ENCODE measurements at regions not wholly inside any gene's neighbourhood (a gene's known extent, or its start where the extent isn't known, plus 50 kb on each side); places are given as distances from the start of the nearest gene placed in this dataset.

DNA sequence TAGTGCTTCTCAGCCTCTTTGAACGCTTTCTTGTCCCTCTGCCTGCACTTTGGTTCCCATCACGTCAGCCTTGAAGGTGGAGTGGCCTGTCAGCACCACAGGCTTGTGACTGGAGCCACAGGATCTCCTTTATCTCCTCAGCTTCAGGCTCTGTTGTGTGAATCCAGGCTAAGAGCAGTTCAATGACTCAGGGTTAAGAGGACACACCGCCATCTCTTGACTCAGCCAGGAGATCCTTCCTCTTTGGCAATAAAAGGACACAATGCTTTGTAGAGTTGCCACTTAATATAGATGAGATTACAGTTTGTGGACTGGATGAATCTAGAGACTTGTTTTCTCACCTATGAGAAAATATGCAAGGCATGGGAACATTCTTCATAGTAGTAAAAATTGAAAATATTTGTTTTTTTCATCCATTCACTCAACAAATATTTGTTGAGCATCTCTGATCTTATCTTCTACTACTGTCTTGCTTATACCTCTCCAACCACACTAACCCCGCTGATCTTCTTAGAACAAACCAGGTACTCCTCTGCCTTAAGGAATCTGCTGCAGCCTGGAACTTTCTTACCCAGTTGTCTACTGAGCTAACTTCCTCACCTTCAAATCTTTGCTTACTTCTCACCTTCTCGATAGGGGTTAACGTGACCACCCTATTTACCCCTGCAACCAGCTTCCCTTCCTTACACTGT, 62.3 kb downstream of the UCHL1 start:
- DNase-seq: no peak

DNA sequence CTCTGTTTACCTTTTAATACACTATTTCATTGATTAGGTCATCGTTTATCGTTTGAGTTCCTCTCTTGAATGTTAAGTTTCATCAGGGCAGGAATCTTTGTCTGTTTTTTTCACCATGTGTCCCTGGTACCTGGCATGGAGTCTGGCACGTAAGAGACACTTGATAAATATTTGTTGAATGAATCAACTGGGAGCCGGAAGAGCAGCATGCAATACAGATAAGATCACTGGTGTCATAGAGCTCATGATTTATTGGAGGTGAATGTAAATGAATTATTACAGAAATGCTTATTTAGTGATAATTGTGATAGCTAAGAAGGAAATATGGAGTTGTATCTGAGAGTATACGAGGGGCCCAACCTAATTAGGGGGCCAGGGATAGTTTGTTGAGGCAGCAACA, 62.8 kb downstream of the UCHL1 start:
- DNase-seq: no peak

DNA sequence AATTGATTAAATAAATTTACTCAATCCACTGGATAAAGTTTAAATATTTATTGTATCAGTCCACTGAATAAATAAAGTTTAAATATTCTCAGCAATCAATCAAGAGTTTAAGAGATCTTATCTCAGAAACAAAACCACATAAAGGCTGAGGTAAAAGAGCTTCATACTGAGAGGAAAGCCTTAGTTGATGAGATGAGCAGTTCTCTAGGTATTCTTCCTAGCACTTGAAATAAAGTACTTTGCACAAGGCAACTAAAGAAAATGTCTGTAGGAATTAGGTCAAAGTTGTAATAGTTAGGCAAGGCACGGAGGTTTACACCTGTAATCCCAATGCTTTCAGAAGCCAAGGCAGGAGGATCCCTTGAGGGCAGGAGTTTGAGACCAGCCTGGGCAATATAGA, 63.5 kb downstream of the UCHL1 start:
- no peak for DNase-seq

DNA sequence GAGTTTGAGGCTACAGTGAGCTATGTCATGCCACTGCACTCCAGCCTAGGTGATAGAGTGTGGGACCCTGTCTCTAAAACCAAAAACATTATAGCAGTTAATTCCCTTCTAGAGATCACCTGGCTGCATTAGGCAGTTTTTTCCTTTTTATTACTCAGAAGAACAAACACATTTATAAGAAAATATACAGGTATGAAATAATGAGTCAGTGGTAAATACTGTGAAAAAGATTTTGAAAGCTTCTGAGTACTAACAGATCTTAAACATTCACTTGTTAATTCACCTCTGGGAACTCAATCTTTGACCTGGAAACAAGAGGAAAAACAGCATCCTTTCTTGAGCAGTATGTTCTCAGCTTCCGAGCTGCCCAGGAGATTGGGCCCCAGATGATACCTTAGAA, 64.1 kb downstream of the UCHL1 start:
- no peak for DNase-seq

DNA sequence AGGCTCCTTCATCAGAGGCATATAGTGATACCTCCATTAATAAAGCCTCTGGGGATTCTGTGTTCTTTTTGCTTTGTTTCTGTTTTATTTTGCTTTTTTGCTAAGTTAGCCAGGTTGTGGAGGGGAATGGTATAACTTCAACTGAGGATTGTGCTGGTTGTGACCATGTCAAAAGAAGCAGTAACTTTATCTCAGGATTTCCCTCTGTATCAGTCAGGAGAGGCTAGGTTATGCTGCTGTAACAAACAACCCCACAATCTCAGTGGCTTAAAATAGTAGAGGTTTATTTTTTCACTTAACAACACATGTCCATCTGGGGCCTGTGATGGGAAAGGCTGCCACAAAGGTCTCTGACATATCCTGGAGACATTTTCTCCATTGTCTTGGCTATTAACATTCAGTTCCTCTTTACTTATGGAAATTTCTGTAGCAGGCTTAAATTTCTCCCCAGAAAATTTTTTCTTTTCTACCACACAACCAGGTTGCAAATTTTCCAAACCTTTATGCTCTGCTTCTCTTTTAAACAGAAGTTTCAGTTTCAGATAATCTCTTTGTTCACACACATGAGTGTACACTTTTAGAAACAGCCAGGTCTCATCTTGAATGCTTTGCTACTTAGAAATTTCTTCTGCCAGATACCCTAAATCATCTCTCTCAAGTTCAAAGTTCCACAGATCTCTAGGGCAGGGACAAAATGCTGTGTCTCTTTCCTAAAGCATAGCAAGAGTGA, 64.7 kb downstream of the UCHL1 start:
- DNase-seq: no peak

DNA sequence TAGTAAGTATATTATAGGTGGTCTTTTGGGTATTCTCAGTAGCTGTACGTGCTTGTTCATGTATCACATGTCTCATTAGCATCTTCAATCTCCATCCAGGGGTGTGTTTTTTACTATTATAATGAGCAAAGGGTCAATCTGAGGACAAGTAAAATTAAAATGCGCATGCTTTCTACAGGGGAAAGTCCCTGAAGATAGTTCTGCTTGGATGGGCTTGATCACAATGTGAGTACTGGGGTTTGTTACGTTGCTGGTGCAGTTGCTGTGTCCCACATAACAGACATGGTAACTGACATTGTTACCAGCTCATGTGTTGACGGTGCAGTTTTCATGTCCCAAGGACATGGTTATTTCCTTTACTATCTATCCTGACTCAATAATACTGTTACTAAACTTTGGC, 65.9 kb downstream of the UCHL1 start:
- DNase-seq: no peak

DNA sequence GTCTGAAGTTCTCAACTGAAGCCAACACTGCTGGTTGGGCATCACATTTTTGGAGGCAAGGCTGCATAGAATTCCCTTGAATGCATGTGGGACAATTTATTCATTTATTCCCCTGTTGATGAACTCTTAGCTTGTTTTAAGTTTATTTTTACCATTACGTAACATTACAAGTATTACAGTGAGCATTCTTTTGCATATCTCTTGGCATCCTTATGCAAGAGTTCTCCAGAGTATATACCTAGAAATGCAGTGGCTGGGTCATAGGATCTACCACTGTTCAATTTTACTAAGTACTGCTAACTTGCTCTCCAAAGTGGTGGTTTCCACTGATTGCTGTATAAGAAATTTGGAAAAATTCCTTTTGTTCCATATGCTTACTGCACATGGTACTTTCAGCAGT, 66.5 kb downstream of the UCHL1 start:
- DNase-seq: no peak

DNA sequence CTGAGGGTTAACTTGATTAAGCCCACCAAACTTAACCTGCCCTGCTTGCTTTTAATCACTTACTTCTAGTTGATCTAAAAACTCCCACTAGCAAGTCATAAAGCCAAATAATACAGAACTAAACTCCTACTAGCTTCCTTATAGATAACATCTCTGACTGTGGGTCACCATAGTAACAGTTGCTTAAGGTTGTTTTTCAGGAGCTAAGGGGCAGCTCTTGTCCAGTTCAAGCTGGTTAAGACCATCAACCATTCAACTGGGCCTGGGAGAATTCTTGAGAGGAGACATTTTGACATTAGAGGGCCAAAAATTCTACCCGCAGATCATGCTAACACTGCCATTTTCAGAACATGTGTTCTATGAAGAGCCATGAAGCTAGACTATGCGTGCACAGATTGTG, 67.0 kb downstream of the UCHL1 start:
- no peak for DNase-seq

DNA sequence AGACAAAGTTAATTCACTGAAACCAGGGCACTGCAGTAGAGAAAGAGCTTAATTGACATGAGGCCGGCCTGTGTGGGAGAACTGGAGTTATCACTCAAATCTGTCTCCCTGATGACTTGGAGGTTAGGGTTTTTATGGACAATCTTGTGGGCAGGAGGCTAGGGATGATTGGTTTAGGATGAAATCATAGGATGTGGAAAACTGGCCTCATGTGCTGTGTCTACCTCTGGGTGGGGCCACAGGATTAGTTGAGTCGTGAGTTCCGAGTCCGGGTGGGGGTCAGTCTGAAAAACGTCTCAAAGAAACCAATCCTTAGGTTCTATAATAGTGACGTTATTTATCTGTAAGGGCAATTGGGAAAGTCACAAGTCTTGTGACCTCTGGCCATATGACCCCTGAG, 68.1 kb downstream of the UCHL1 start:
- no peak for DNase-seq

DNA sequence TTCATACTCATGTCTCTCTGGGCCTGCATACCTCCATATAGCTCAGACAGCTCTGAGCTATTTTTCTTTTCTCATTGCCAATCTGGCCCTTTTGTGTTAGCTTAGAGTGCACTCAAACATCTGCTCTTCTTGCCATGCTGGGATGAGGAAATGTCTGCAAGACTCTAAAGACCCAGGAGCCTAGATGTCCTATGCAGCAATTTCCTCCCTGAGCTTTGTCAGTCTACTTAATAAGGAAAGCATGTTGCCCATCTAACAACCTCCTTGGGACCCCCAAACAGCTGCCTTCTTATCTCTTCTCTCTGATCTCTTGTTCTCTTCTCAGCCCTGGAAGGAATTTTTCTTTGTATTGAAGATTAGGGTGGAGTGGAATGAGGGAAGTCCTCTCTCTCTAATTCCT, 69.2 kb downstream of the UCHL1 start:
- no peak for DNase-seq

DNA sequence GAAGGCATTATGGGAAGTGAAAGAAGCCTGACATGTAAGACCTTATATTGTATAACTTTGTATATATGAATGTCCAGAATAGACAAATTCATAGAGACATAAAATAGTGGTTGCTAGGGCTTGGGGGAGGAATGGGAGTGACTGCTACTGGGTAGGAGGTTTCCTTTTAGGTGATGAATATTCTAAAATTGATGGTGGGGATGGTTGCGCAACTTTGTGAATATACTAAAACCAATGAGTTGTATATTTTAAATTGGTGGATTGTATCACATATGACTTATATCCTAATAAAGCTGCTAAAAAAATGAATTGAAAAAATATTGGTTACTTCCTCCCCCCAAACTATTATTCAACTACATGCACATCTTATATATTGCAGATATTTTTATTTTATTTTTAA, 70.0 kb downstream of the UCHL1 start:
- DNase-seq: no peak

DNA sequence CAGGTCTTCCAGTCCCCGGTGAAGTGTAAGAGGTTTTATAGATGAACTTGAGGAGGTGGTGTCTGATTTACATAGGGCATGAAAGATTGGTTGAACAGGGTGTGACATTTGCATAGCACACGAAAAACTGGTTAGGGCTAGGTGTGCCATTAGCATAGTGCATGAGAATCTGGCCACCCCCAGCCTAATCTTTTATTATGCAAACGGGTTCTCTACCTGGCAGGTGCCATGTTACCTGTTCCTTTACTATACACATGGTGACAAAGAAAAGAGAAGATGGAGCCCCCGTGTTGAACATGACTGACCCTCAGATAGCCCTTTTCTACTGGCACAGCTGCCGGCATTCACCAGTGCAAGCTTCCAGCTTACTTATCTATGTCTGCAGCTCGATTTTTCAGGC, 71.0 kb downstream of the UCHL1 start:
- DNase-seq: no peak

DNA sequence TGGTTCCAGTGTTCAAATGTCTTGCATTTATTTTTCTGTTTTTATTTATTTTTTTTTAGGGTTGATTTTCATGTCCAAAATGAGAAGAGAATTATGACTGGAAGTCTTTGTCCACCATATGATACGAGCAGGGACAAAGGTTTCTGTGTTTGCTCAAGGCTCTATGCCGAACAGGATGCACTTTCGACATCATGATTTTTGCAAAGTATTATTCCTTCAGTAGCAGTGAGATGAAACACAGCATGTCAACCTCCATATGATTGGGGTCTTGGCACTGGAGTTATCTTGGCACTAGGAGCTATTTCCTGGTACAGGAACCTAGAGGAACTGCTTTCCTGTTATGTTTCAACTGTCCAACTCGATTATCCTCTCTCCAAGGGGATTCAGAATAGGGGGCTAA, 72.6 kb downstream of the UCHL1 start:
- no peak for DNase-seq

DNA sequence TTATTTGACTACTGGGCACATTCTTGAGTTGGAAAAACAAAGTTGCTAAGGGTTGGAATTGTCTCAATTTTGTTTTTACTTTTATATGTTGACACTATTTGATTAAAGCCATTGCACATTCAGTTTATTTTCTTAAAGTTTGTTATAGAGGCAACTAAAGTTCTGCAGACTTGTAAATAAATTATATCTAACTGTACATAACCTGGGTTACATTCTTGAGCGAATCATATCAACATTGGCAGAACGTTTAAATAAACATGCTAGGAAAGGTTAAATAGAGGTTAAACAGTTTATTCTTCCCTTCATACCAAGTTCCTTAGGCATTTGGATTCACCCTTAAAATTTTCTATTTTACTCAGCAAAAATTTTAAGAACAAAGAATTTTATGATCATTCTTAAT, 74.5 kb downstream of the UCHL1 start:
- DNase-seq: no peak

DNA sequence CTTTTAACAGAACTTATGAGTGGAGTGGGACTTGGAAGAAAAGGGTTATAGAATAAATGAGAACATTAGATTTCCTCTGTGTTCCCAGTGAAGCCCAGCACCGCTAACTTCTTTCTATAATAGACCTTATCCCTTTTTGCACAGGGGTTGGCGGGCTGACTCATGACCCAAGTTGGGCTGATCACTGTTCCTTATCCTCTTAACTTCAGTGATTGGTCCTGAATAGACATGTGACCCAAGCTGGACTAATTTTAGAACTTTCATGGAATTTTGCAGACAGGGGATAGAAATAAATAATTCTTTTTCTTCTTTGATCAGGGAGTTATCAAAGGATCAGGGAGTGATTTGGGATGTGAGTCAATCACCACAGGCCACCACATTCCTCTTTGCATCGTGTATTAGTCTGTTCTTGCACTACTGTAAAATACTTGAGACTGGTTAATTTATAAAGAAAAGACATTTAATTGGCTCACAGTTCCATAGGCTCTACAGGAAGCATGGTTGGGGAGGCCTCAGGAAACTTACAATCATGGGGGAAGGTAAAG, 75.9 kb downstream of the UCHL1 start:
- DNase-seq: no peak

DNA sequence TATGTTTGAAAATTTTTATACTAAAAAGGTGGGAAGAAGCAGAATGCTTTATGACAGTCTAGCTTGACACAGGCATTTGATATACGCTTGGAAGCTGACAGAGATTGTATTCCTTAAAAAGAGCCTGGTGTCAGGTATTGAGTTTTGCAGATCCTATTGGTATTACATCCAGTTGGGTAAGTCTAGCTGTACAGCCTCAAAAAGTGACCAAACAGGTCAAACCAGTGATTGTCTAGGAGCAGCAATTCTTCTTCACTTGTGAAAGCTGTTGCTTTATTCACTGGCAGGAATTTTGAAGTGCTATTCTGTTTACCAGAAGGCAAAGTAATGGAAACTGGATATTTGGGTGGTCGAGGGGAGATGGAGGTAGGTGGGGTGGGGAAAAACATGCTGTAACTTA, 77.5 kb downstream of the UCHL1 start:
- no peak for DNase-seq

DNA sequence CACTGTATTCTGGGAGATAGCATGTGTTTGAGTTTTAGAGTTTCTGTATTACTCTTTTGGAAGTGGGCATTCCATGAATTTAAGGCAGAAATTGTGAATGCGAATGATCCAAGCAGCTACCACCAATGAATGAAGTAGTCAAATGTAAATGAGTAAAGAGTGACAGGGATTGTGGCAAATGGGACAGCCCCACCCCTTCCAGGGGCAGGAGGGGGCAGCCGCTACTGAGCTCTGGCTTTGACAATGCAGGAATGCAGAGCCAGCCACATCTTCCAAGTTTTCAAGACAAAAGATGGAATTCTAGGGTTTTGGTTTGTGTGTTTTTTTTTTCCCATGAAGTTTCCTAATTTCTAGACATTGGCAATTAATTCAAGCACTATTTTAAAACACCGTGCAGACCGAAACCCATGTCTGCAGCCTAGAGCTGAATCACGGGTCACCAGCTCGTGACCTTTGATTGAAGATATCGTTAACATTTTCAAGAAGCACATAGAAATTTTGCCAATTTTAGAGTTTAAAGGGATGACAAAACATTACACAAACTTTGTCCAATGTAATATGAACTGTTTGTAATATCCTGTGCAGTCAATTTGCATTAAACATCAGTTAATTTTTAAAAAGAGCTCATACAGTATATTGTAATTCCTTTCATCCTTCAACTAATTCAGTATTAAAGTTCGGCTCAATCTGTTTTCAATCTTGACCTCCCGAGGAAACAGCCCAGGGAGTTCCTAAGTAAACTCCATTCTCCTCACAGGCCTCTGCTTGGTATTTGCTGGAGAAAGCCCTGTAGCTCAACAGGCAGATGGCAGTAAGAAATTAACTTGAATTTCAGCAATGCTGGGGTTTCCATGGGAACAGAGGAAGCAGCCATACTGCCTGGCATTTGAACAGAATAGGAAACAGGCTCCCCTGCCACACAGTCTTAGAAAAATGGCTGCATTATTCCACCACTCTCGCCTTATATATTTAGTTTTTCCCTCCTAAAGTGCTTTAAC, 83.4 kb downstream of the UCHL1 start:
- DNase-seq: peak; percentile 14

DNA sequence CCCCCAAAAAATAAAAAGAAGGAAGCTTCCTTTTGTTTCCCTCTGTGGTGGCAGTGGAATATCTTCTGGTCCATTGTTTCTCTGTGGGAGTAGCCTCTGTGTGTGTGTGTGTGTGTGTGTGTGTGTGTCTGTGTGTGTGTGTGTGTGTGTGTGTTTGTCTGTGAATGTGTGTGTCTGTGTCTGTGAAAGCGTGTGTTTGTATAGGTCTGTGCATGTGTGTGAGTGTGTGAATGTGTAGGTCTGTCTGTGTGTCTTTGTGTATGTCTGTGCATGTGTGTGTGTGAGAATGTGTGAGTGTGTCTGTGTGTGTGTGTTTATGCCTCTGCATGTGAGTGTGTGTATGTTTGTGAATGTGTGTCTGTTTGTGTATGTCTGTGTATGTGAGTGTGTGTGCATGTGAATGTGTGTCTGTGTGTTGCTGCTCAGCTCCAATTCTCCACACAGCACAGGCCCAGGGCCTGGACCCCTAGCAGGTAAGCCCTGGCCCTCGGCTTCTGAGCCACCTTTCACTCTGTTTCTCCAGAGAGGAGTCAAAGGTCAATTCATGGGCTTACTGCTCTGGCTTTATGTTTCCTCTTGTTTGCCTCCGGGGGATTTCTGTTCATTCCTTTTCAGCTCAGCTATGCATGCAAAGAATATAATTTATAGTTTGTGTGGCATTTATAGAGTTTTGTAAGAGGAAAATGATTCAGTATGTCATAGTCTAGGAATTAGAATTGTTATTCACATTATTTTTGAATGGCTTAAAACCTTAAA, 89.8 kb downstream of the UCHL1 start:
- no peak for DNase-seq

DNA sequence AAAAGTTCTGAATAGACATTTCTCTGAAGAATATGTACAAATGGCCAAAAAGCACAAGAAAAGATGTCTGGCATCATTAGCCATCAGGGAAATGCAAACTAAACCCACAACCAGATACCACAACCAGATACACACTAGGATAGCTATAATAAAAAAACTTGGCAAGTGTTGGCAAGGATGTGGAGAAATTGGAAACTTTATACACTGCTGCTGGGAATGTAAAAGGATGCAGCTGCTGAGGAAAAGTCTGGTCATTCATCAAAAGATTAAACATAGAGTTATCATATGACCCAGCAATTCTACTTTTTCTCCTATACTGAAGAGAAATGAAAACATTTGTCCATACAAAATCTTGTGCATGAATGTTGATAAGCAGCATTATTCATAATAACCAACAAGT, 92.3 kb downstream of the UCHL1 start:
- no peak for DNase-seq

DNA sequence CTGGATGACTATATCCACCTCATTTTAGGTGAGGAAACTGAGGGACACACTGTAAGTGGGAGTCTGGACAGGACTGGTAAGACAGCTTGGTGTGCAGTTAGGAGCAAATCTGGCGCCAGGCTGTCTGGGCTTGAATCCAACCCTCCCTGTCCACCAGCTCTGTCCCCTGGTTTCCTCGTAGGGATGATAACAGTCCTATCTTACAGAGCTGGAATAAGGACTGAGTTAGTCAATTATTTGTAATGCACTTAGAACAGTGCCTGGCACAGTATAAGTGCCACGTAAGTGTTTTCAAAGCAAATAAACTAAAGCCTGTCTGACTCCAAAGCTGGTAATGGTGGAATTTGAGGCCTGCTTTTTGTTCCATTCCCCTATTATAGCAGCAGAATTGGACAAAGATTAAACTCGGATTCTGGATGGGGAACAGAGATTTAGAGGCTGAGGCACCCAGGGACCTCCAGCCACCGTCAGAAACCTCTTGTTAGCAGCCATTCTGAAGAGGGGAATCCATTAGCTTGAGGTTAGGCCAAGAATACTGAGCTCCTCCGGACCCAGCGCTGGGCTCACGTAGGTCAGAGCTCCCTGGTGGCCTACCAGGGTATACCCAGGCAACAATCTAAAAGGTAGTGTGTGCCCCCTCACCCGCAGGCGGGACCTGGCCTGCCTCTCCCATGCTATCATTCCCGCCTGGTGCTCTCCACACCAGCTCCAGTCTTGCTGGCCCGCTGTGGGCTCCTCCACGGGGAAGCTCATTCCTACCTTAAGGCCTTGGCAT, 102.1 kb downstream of the UCHL1 start:
- DNase-seq: peak; percentile 53

DNA sequence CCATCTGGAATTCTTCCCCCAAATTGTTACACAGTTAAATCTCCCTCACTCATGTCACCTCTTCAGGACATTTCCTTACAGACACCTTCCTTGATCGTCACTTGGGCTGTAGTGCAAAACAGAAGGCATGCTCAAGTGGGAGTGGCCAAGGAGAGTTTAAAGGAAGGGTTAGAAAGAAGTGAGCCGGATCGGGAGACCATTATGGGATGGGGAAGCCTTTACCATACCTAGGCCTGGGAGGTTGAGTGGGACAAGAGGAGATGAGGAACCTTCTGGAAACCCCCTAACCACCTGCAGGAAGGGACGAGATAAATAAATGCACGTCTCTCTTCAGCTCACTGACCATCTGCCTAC, 102.7 kb downstream of the UCHL1 start:
- no peak for DNase-seq

DNA sequence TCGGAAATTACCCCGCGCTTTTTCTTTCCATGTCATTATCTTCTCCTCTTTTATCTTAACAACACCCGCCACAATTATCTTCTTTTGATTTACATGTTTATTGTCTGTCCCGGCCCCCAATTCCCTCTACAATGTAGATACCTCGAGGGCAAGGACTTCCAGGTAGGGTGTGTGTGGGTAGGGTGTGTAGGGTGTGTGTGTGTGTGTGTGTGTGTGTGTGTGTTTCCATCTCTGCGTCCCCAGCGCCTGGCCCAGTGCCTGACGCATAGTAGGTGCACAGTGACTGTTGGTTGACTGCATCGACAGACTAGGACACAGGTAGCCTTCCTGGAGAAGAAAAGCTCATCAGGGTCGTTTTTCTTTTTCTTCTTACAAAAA, 103.1 kb downstream of the UCHL1 start:
- no peak for DNase-seq
